Testis (tissue), 2 donors: ENCODE measurements at regions not wholly inside any gene's neighbourhood (a gene's known extent, or its start where the extent isn't known, plus 50 kb on each side); places are given as distances from the start of the nearest gene placed in this dataset.

Source experiments
- POLR2A ChIP-seq: fragments of 450-650 bp; IDR thresholded peaks from one replicate; pipeline ENCODE4 v1.6.1; 2017; ENCODE audit warnings: antibody characterized with exemption, mild to moderate bottlenecking, moderate library complexity
- TF ChIP-seq, protein P1 (sequence below), 3 experiments: fragments of 450-650 bp in 2 of 3; fragments of 200-600 bp in 1 of 3; sonication (generic) in 1 of 3; IDR thresholded peaks; one replicate each; pipeline ENCODE4 v1.5.1; 2016 to 2019; ENCODE audit warnings: antibody characterized with exemption in 3 of 3, mild to moderate bottlenecking in 2 of 3, moderate library complexity in 1 of 3

- TF ChIP-seq, protein P1, sequence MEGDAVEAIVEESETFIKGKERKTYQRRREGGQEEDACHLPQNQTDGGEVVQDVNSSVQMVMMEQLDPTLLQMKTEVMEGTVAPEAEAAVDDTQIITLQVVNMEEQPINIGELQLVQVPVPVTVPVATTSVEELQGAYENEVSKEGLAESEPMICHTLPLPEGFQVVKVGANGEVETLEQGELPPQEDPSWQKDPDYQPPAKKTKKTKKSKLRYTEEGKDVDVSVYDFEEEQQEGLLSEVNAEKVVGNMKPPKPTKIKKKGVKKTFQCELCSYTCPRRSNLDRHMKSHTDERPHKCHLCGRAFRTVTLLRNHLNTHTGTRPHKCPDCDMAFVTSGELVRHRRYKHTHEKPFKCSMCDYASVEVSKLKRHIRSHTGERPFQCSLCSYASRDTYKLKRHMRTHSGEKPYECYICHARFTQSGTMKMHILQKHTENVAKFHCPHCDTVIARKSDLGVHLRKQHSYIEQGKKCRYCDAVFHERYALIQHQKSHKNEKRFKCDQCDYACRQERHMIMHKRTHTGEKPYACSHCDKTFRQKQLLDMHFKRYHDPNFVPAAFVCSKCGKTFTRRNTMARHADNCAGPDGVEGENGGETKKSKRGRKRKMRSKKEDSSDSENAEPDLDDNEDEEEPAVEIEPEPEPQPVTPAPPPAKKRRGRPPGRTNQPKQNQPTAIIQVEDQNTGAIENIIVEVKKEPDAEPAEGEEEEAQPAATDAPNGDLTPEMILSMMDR (IDR thresholded peaks at IDR 0.05), result no peak
- no peak for TF ChIP-seq POLR2A
These were observed 135.7 kb downstream of the NUP35 start for GRCh38 chr2:183259921-183260320.
